ENCODE measurements at regions not wholly inside any gene's neighbourhood (a gene's known extent, or its start where the extent isn't known, plus 50 kb on each side); places are given as distances from the start of the nearest gene placed in this dataset.
A peak's percentile ranks its signal among the peaks of the same experiment; 100 is the strongest.

GRCh38 chr1:203571661-203572060 is 55.0 kb upstream of the ATP2B4 start:
- Histone ChIP-seq H3K23ac (ENCODE audit: insufficient read length, low read depth, low read length) (no peak overlapping the region), H3K79me2 (ENCODE audit: insufficient read depth, low read length) (no peaks in the 10 kb centered on the region), H4K20me1 (ENCODE audit: control insufficient read depth, insufficient read depth, insufficient read length) (no peaks in the 10 kb centered on the region), H2BK20ac (ENCODE audit: low read depth, low read length, poor library complexity, severe bottlenecking) (no peak overlapping the region), H3K4me1 (ENCODE audit: insufficient read depth, low read length) (peaks cover 4% of the 10 kb centered on the region), H3K23me2 (ENCODE audit: insufficient read length, low read depth, low read length, poor library complexity, severe bottlenecking) (no peaks in the 10 kb centered on the region), H2AK5ac (ENCODE audit: insufficient read length, low read length) (peak overlapping the region; percentile 17), H2BK12ac (ENCODE audit: insufficient read length, low read depth, low read length) (no peak overlapping the region), H3K18ac (ENCODE audit: insufficient read length, low read depth, low read length) (peak overlapping the region; percentile 28), H4K8ac (replicated peaks; ENCODE audit: insufficient read length, low read depth, low read length) (no peak overlapping the region), H2BK15ac (ENCODE audit: low read depth, low read length) (no peak overlapping the region), H3K4ac (ENCODE audit: low read depth, low read length) (no peak overlapping the region; the same call in 1 of the 2 replicates), H3K9me3 (ENCODE audit: control insufficient read depth, low read depth, low read length) (no peaks in the 10 kb centered on the region), H3T11ph (ENCODE audit: low read length) (no peak overlapping the region), H3K27ac (ENCODE audit: insufficient read length, low read depth, low read length) (no peak overlapping the region), H3K79me1 (ENCODE audit: insufficient read depth, low read depth, low read length, poor library complexity, severe bottlenecking) (no peaks in the 10 kb centered on the region), H3K4me2 (ENCODE audit: insufficient read depth, insufficient read length, low read length) (no peak overlapping the region), H4K91ac (ENCODE audit: insufficient read length, low read depth, low read length) (peak overlapping the region; percentile 71), H3K14ac (ENCODE audit: insufficient read depth, low read length) (peak overlapping the region; percentile 45; the same call in 1 of the 2 replicates), H3K27me3 (ENCODE audit: insufficient read depth, low read length) (no peaks in the 10 kb centered on the region), H3K9ac (ENCODE audit: extremely low read depth, insufficient read length, low read length) (no peak overlapping the region), H2BK120ac (ENCODE audit: low read depth, low read length, poor library complexity, severe bottlenecking) (peak overlapping the region; percentile 3), H2AFZ (ENCODE audit: low read length) (no peak overlapping the region), H4K5ac (ENCODE audit: insufficient read length, low read depth, low read length) (no peak overlapping the region), H2BK5ac (ENCODE audit: insufficient read length, low read length) (no peak overlapping the region), H3K56ac (ENCODE audit: insufficient read length, low read depth, low read length) (no peak overlapping the region)
- no CpG with 5 or more reads among the region's 8 CpGs for WGBS (ENCODE audit: extremely low coverage, insufficient read length, low lambda C conversion rate)
- peaks cover 7% of the 10 kb centered on the region for H3K27me3 Mint-ChIP-seq (ENCODE audit: low read depth)
- peaks cover 9 to 17% of the 10 kb centered on the region in 2 experiments for H3K4me1 Mint-ChIP-seq
- H3K27ac Mint-ChIP-seq = peak overlapping the region; percentile 79 to 93 (median 82); a peak in 5 of 7 replicates
- no peak overlapping the region for H3K4me3 Mint-ChIP-seq
- no peak for DNase-seq
- no peaks in the 10 kb centered on the region for H3K36me3 Mint-ChIP-seq (ENCODE audit: insufficient read depth in 1 of 3, low read depth in 3 of 3)
- H3K9me3 Mint-ChIP-seq = no peaks in the 10 kb centered on the region; a peak in 1 of 5 replicates
- no peak for TF ChIP-seq CTCF (conservative IDR thresholded peaks at IDR 0.05)

Measured in H9 (cell line).